T-helper 2 cell treated with Interferon-gamma antibody and Interleukin-4, amounts not matched to agents 5 μg/mL and 100 μg/mL, for 36 hours (primary cell): ENCODE measurements at regions not wholly inside any gene's neighbourhood (a gene's known extent, or its start where the extent isn't known, plus 50 kb on each side); places are given as distances from the start of the nearest gene placed in this dataset.

Source experiments
- DNase-seq: peaks from one replicate; pipeline ENCODE4 v3.0.0; 2021; ENCODE audit warnings: low spot score
- H3K27ac Mint-ChIP-seq: one replicate; pipeline ENCODE4 v1.8.0; 2021; ENCODE audit warnings: mild to moderate bottlenecking, mixed read lengths
- H3K27me3 Mint-ChIP-seq: one replicate; pipeline ENCODE4 v1.8.0; 2021; ENCODE audit warnings: low read depth, mixed read lengths
- H3K36me3 Mint-ChIP-seq: one replicate; pipeline ENCODE4 v1.8.0; 2021; ENCODE audit warnings: low read depth, mixed read lengths
- H3K4me1 Mint-ChIP-seq: one replicate; pipeline ENCODE4 v1.8.0; 2021; ENCODE audit warnings: low read depth, mixed read lengths
- H3K4me3 Mint-ChIP-seq: one replicate; pipeline ENCODE4 v1.8.0; 2022; ENCODE audit warnings: mild to moderate bottlenecking, moderate library complexity, mixed read lengths
- H3K9me3 Mint-ChIP-seq: one replicate; pipeline ENCODE4 v1.8.0; 2021; ENCODE audit warnings: mixed read lengths

DNA sequence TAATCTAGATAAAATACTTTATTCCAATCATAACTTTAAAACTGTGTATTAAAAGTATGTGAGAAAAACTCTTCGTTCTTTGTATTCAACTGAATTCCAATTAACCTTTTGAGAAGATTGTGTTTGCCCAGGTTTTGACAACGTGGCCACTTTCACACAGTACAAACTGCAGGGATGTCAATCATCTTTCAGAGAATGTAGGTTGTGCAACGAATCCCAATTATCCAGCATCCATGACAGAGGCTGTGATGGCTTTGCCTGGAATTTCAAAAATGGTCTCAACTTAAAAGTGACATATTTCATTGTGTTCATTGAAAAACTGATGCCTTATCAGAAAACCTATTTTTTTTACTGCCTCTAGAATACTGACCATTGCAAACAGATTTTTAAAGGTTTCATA, 615.1 kb upstream of the KCNMB2 start:
- DNase-seq = no peak
- Mint-ChIP-seq H3K36me3 (no peaks in the 10 kb centered on the region), H3K9me3 (no peaks in the 10 kb centered on the region), H3K27ac (no peak overlapping the region), H3K4me3 (no peak overlapping the region), H3K4me1 (no peaks in the 10 kb centered on the region), H3K27me3 (no peaks in the 10 kb centered on the region)

DNA sequence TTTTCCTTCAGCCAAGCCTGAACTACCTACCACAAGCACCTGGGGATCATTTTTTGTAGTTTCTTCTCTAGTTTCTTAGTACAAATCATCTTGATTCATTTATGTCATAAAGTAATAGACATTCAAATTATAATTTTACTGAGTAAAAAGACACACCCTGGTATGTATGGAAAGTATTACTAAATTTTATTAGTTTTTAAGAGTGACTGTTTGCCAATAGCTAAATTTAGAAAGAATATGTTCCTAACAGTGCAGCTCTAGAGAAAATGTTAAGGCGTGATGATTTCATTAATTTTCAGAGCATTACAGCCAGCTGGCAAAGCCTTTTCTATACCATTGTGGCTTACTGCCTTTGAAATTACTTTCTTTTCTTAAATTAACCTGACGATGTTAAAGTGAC, 612.0 kb upstream of the KCNMB2 start:
- Mint-ChIP-seq H3K27ac (no peak overlapping the region), H3K4me1 (peaks cover 2% of the 10 kb centered on the region), H3K27me3 (no peaks in the 10 kb centered on the region), H3K4me3 (no peak overlapping the region), H3K9me3 (no peaks in the 10 kb centered on the region), H3K36me3 (no peaks in the 10 kb centered on the region)
- no peak for DNase-seq

DNA sequence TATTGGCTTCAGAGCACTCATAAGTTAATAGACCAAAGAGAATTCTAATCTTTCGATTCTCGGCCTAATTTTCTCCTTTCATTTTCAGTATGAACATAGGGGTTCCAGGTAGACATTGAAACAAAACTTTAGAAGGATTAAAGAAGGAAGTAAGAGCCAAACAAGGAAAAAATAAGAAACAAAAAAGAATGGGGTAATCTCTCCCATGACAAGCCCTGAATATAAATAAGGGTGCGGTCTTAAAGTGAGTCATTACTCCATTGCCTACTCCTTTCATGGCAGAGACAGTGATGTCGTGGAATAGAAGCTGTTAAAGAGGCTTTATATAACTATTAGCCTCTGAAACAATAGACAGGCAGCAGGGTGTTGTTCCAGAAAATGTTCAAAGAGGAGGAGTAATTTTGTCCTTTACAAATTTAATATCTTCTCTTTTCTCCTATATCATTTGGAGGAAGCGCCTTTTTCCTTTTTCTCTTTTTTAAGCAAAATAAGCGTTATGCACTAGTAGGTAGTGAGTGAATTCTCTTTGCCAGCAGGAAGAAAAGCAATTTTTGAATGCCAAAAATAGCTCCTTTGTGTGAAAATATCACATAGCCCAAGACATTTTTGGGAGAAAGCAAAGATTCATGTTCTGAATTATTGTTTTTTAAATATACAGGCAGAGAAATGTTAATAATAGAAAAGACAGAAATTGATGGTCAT, 607.9 kb upstream of the KCNMB2 start:
- Mint-ChIP-seq H3K27me3 (no peaks in the 10 kb centered on the region), H3K27ac (no peak overlapping the region), H3K4me1 (peaks cover 2% of the 10 kb centered on the region), H3K9me3 (no peaks in the 10 kb centered on the region), H3K36me3 (no peaks in the 10 kb centered on the region), H3K4me3 (no peak overlapping the region)
- no peak for DNase-seq

DNA sequence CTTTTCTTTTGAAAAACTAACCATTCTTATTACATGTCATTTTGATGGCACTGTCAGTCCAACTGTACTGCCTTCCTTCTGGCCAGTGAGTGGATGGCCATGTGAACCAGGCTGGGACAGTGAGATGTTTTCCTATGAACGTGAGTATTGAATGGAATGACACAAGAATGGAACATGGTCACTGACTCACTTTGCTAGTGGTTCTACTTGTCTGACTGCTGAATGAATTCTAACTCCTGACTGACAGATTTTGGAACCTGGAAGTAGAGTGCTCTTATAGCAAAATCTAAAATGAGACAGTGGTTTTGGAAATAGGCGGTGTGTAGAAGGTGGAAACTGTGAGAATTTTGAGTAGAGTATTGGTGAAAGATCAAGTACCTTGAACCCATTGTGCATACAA, 606.9 kb upstream of the KCNMB2 start:
- no peak overlapping the region for H3K4me3 Mint-ChIP-seq
- no peak overlapping the region for H3K27ac Mint-ChIP-seq
- no peaks in the 10 kb centered on the region for H3K27me3 Mint-ChIP-seq
- DNase-seq = no peak
- H3K36me3 Mint-ChIP-seq = no peaks in the 10 kb centered on the region
- H3K4me1 Mint-ChIP-seq = peaks cover 2% of the 10 kb centered on the region
- H3K9me3 Mint-ChIP-seq = no peaks in the 10 kb centered on the region

DNA sequence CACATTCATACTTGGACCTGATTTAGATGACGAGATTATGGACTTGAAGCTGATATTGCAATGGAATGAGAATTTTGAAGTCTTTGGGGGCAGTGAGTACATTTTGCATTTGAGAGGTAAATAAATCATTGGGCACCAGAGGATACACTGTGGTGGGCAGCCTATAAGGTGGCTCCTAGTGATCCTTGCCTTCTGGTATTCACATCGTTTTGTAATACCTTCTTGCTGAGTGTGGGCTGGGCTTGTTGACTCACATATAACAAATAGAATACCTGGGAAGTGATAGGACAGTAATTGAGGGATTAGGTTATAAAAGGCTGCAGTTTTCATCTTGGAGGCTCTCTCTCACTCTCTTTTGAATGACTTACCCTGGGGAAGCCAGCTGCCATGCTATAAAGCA, 605.5 kb upstream of the KCNMB2 start:
- Mint-ChIP-seq H3K9me3 (no peaks in the 10 kb centered on the region), H3K4me3 (no peak overlapping the region), H3K27me3 (no peaks in the 10 kb centered on the region), H3K36me3 (no peaks in the 10 kb centered on the region), H3K4me1 (peaks cover 2% of the 10 kb centered on the region), H3K27ac (no peak overlapping the region)
- no peak for DNase-seq

DNA sequence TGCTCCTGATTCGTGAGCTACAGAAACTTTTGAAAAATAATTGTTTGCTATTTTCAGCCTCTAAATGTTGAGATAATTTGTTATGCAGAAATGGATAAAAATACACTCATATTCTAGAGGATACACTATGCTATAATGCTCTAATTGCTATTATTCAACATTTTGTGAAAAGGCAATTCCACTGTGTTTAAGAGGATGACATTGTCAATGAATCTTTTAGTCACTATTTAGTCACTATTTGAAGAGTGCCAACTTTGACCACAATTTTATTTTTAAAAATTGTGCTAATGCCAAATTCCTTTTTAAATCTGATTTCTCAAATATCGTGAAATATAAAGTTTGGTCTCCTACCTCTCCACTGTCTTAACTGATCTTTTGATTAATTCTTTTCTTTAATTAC, 604.9 kb upstream of the KCNMB2 start:
- DNase-seq = no peak
- Mint-ChIP-seq H3K9me3 (no peaks in the 10 kb centered on the region), H3K27ac (no peak overlapping the region), H3K4me1 (peaks cover 2% of the 10 kb centered on the region), H3K27me3 (no peaks in the 10 kb centered on the region), H3K36me3 (no peaks in the 10 kb centered on the region), H3K4me3 (no peak overlapping the region)

DNA sequence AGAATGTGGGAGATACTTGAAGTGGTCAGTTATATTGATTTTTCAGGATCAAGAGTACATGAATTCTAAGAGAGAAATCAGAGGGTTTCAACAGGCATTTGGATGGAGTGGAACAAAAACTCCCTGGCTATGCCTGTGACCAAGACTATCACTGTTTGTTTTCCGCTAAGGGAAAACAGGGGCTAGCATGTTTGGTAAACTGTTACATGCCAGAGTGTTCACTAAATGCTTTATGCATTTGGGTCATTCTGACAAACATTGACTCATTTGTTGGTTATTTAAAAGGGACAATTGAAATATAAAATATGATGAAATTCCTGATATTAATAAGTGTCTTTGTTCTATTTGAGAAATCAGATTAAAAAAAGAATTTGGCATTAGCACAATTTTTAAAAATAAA, 603.9 kb upstream of the KCNMB2 start:
- no peak overlapping the region for H3K27ac Mint-ChIP-seq
- no peaks in the 10 kb centered on the region for H3K9me3 Mint-ChIP-seq
- DNase-seq = no peak
- H3K4me3 Mint-ChIP-seq = no peak overlapping the region
- no peaks in the 10 kb centered on the region for H3K36me3 Mint-ChIP-seq
- no peaks in the 10 kb centered on the region for H3K27me3 Mint-ChIP-seq
- H3K4me1 Mint-ChIP-seq = peaks cover 2% of the 10 kb centered on the region

DNA sequence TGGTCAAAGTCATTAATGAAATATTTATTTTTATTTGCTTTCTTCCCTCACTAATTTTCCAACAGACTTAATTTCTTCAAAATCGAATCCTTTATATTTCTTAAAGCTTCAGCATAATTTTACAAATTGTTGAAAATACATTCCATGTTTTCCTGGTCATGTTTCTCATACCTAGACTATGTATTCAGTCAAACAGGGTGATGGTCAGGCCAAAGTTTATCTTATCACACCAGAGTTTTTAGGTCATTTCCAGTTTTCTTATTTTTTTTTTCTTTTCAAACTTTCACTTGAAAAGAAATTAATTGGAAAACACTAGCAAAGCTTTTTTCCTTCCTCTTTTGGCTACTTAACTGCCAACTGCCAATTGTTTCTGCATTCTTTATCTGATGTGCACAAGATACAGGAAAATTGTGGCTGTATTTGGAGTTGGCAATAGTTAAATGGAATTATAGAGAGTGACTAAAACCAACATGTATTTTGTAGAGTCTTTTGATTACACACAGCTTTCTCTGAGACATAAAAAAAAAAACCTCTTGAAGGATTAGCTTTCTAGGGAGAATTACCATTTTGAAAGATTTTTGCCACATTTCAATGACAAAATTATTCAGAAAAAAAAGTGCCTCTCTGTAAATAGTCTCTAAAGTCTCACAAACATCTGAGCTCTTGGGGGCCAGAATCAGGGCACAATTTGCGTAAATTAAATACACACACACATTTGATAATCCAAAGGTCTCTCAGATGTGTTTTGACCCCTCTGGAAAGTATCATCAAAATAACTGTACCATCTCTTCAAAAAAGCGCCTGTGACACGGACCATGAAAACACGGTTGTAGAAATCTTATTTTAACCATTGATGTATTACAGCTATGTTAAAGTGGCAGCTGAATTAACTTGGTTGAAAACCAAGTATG, 603.2 kb upstream of the KCNMB2 start:
- Mint-ChIP-seq H3K4me1 (no peaks in the 10 kb centered on the region), H3K27ac (no peak overlapping the region), H3K27me3 (peaks cover 2% of the 10 kb centered on the region), H3K9me3 (no peaks in the 10 kb centered on the region), H3K36me3 (no peaks in the 10 kb centered on the region), H3K4me3 (no peak overlapping the region)
- no peak for DNase-seq

DNA sequence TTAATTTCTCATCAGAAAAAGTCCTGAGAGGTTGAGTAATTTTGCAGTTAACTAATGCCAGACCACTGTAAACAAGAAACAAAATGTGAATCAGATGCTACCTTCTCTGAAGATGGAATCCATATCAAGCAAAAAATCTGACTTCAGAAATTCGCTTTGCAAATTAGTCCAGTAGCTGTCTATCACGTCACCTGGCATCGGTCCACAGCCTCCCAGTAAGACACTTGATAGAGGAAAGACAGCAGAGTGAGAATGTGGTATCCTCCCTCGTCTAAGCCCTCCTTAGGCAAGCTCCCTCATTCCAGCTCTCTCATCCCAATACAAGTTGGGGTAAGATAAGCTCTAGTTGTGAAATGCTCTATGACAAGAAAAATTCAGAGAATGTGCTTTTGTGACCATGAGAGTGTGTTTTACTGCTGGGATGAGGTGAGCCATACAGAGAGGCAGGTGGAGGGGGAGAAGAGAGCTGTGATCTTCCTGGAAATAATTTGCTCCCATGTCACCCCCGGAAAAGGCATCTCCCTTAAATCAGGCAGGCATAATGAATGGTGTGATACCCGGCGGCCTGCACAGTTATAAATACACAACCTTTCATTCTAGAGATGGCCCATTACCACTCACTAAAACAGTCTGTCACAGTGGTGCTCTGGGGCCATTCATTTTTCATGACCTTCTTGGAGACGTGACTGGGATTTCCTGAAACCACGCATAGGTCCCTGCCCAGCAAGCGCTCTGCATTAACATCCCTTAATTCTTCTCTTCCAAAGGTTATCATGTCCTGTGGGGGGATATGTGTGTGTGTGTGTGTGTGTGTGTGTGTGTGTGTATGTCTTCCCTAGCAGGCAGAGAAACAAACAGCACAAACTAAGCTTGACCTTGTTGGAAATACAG, 602.0 kb upstream of the KCNMB2 start:
- DNase-seq = no peak
- no peak overlapping the region for H3K27ac Mint-ChIP-seq
- H3K36me3 Mint-ChIP-seq = no peaks in the 10 kb centered on the region
- H3K27me3 Mint-ChIP-seq = peaks cover 2% of the 10 kb centered on the region
- no peaks in the 10 kb centered on the region for H3K4me1 Mint-ChIP-seq
- no peak overlapping the region for H3K4me3 Mint-ChIP-seq
- H3K9me3 Mint-ChIP-seq = no peaks in the 10 kb centered on the region

DNA sequence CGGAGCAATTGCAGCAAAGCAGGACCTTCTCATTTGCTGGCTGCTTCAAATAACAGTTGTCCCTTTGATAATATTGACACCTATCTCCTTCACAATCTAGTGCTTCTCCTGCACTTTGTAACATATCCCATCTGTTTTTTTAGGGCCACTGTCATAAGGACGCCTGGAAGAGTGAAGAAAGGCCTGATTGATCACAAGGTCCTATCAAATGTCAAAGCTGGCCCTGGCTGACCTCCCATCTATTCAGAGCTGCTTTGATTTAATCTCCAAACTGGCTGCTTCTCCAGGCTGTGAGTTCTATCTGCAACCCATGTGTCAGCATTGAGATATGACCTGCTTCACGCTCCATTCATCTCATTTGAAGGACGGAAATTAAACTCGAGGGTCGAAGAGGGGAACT, 601.2 kb upstream of the KCNMB2 start:
- H3K9me3 Mint-ChIP-seq = no peaks in the 10 kb centered on the region
- no peaks in the 10 kb centered on the region for H3K36me3 Mint-ChIP-seq
- H3K27me3 Mint-ChIP-seq = peaks cover 2% of the 10 kb centered on the region
- H3K4me3 Mint-ChIP-seq = no peak overlapping the region
- H3K27ac Mint-ChIP-seq = no peak overlapping the region
- H3K4me1 Mint-ChIP-seq = no peaks in the 10 kb centered on the region
- DNase-seq = no peak

DNA sequence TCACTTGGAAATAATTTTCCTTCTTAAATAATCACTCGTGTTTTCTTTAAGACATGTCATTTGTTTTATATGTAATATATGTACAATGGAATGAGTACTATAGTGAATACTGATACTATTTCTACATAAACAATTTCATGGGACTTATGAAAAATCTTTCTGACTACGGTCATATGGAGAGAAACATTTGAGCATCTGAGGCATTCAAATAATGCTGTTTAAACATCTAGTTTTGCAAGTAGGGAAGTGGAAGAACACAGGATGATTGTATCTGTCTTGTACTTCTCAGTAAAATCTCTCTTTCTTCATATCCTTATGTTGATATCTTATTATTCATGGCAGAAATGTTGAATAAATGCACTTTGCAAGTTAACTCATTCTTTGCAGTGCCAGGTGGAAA, 599.5 kb upstream of the KCNMB2 start:
- H3K27ac Mint-ChIP-seq = no peak overlapping the region
- no peaks in the 10 kb centered on the region for H3K4me1 Mint-ChIP-seq
- no peaks in the 10 kb centered on the region for H3K36me3 Mint-ChIP-seq
- no peaks in the 10 kb centered on the region for H3K9me3 Mint-ChIP-seq
- peaks cover 2% of the 10 kb centered on the region for H3K27me3 Mint-ChIP-seq
- no peak for DNase-seq
- no peak overlapping the region for H3K4me3 Mint-ChIP-seq

DNA sequence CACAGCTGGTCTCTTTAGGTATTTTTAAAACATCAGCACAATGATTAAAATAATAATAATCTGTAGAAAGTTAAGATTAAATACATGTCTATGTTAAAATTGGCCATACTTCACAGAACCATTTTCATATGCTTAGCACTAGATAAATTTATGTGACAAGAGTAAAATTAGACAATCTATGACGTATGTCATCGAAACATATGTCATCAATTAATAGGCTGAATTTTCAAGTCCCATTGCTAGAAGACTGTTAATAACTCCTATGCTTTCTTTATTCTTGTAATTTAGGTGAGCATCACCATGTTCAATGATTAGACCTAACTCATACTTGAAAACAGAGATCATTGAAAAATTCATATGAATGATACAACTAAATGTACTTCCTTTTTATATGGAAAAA, 593.3 kb upstream of the KCNMB2 start:
- Mint-ChIP-seq H3K36me3 (peaks cover 5% of the 10 kb centered on the region), H3K9me3 (peaks cover 5% of the 10 kb centered on the region), H3K4me3 (no peak overlapping the region), H3K27ac (no peak overlapping the region), H3K4me1 (peaks cover 15% of the 10 kb centered on the region), H3K27me3 (no peaks in the 10 kb centered on the region)
- no peak for DNase-seq

DNA sequence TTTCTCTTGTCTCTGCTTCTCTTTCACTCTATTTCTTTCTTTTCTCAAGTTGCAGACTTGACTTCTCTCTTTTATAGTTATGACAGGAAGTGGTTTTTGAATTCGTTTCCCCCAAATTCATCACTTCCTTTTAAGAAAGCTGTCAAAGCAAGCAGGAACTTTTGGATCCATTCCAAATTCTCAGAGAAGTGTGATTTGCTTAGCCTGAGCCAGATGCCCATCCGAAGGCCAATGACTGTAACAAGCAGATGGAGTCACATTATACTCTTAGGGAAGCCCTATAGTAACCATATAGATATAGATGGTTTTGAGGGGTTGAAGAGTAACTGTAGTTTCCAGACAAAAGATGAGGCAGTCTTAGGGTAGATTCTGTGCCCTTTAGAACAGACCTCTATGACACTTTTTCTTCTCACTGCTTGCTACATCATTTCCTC, 592.0 kb upstream of the KCNMB2 start:
- Mint-ChIP-seq H3K4me1 (peaks cover 15% of the 10 kb centered on the region), H3K4me3 (peak overlapping the region; percentile 37), H3K27me3 (no peaks in the 10 kb centered on the region), H3K27ac (no peak overlapping the region), H3K36me3 (peaks cover 5% of the 10 kb centered on the region), H3K9me3 (peaks cover 5% of the 10 kb centered on the region)
- DNase-seq = no peak

DNA sequence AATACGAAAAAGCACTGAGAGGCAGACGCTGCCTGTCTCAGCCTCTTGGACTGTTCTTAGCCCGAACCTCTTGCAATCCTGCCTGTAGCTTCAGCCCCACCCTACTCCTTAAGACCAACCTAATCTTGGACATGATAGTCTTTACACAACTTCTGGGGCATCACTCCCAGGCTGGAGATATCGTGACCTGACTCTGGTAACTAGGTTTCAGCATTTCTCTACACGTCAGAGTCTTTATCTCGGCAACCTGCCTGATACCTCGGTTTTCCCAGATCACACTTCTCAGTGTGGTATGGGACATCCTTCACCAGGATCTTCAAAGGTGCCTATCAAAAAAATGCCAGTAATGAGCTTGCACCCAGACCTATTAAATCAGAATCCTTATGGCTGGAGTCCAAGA, 590.2 kb upstream of the KCNMB2 start:
- no peak overlapping the region for H3K4me3 Mint-ChIP-seq
- no peak overlapping the region for H3K27ac Mint-ChIP-seq
- peaks cover 5% of the 10 kb centered on the region for H3K9me3 Mint-ChIP-seq
- H3K4me1 Mint-ChIP-seq = peaks cover 15% of the 10 kb centered on the region
- DNase-seq = no peak
- peaks cover 5% of the 10 kb centered on the region for H3K36me3 Mint-ChIP-seq
- H3K27me3 Mint-ChIP-seq = no peaks in the 10 kb centered on the region
